ENCODE measurements at regions not wholly inside any gene's neighbourhood (a gene's known extent, or its start where the extent isn't known, plus 50 kb on each side); places are given as distances from the start of the nearest gene placed in this dataset.
"Not testable (repeated sequence)": the region's sequence is repeated elsewhere in the genome, so short reads cannot be mapped to it uniquely, and the experiment has no call there.

DNA sequence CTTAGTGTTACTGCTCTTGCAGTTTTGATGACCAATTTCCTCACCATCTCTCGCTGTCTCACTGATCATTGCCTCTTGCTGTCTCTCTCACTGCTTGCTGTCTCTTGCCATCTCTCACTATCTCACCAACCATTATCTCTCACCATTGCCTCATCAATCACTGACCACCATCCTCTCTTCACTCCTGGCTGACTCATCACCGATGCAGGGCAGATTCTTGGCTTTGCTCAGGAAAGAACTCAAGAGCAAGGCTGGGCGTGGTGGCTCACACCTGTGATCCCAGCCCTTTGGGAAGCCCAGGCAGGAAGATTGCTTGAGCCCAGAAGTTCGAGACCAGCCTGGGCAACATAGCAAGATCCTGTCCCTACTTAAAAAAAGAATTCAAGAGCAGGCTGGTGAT, 66.3 kb upstream of the SYN3 start:
- DNase-seq (ENCODE audit: low read depth) = no peak
- H3K4me3 ChIP-seq (ENCODE audit: control insufficient read depth, low read depth, low read length) = no peak overlapping the region
- TF ChIP-seq, protein P1, sequence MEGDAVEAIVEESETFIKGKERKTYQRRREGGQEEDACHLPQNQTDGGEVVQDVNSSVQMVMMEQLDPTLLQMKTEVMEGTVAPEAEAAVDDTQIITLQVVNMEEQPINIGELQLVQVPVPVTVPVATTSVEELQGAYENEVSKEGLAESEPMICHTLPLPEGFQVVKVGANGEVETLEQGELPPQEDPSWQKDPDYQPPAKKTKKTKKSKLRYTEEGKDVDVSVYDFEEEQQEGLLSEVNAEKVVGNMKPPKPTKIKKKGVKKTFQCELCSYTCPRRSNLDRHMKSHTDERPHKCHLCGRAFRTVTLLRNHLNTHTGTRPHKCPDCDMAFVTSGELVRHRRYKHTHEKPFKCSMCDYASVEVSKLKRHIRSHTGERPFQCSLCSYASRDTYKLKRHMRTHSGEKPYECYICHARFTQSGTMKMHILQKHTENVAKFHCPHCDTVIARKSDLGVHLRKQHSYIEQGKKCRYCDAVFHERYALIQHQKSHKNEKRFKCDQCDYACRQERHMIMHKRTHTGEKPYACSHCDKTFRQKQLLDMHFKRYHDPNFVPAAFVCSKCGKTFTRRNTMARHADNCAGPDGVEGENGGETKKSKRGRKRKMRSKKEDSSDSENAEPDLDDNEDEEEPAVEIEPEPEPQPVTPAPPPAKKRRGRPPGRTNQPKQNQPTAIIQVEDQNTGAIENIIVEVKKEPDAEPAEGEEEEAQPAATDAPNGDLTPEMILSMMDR (conservative IDR thresholded peaks at IDR 0.05; ENCODE audit: control insufficient read depth, insufficient read depth, low read depth, low read length) = no peak

DNA sequence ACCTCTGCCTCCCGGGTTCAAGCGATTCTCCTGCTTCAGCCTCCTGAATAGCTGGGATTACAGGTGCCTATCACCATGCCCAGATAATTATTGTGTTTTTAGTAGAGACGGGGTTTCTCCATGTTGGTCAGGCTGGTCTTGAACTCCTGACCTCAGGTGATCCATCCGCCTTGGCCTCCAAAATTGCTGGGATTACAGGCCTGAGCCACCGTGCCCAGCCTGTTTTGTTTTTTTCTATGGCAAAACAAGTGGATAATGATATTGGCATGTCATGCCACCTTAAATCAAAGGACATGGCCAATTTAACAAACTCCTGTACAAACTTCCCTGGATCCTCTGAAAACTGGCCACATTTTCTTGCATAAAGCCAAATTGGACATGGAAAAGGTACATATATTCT, 64.3 kb upstream of the SYN3 start:
- DNase-seq (ENCODE audit: low read depth); H3K4me3 ChIP-seq (ENCODE audit: control insufficient read depth, low read depth, low read length): not testable (repeated sequence)

DNA sequence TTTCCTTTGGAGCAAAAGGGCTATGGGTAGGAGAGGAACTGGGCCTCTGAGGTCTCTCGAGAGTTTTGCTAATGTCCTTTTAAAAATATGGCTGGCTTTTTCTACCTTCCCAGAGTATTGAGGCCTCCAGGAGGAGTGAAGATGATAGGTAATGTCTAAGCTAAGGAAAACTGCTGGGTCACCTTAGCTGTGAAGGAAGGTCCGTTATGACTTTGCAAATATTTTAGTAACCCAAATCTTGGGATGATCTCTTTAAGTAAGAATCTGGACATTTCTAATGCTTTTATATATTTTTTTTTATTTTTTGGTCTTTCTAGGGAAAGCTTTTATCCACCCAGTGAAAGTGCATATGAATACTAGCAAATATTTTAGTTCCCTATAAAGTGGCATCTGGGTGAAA, 60.9 kb upstream of the SYN3 start:
- no peak overlapping the region for H3K4me3 ChIP-seq (ENCODE audit: control insufficient read depth, low read depth, low read length)
- TF ChIP-seq, protein P1 (conservative IDR thresholded peaks at IDR 0.05; ENCODE audit: control insufficient read depth, insufficient read depth, low read depth, low read length) = no peak
- no peak for DNase-seq (ENCODE audit: low read depth)

DNA sequence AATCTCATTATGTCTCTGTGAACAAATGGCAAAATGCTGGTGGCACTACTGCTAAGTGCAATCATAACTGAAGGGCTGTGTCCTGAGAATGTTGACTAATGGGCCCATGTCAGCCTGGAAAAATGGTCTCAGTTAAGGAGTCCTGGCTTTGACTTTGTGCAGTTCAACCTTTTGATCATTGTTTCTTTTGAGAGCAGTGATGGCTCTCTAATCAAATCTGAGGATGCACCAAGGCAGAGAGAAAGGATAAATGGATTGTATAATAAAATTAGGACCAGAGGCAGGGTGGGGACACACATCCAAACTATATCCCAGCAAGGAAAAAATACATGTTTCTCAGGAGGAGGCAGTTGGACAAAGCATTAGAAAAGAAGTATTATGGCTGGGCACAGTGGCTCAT, 59.6 kb upstream of the SYN3 start:
- no peak for DNase-seq (ENCODE audit: low read depth)

DNA sequence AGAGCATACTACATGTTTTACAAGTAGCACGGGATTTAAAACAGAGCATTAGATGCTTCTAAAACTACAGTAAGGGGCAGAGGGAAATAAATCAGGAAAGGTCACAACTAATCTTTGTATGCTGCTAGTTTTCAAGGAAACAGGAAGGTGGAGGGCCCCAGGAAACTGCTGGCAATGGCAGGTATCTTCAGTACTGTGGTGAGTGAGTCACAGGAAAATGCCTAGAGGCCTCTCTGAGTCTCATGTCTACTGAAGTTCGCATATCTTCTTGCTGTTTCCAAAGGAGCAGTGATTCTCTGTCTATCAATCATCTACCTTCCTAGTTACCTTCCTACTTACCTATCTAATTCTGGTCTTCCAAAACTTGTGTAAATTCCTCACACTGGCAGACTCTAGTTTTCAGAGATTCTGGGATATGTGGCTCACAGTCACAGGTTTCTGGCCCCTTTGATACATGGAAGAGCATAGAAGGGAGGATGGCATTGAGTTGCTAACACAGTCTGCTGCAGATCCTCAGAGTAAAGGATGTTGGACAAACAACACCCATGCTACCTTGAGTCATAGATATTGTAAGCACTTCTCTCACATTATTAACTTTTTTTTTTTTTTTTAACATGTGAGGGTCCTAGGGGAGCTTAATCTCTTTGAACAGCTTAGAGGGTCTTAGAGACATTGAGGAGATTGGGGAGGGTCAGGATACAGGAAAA, 58.8 kb upstream of the SYN3 start:
- no peak for DNase-seq (ENCODE audit: low read depth)
- H3K4me3 ChIP-seq (ENCODE audit: control insufficient read depth, low read depth, low read length) = no peak overlapping the region
- TF ChIP-seq, protein P1 (conservative IDR thresholded peaks at IDR 0.05; ENCODE audit: control insufficient read depth, insufficient read depth, low read depth, low read length) = no peak

More for the DNA sequence above, 59.6 kb upstream of the SYN3 start:
- H3K4me3 ChIP-seq (ENCODE audit: control insufficient read depth, low read depth, low read length) = no peak overlapping the region
- TF ChIP-seq, protein P1 (conservative IDR thresholded peaks at IDR 0.05; ENCODE audit: control insufficient read depth, insufficient read depth, low read depth, low read length) = no peak

DNA sequence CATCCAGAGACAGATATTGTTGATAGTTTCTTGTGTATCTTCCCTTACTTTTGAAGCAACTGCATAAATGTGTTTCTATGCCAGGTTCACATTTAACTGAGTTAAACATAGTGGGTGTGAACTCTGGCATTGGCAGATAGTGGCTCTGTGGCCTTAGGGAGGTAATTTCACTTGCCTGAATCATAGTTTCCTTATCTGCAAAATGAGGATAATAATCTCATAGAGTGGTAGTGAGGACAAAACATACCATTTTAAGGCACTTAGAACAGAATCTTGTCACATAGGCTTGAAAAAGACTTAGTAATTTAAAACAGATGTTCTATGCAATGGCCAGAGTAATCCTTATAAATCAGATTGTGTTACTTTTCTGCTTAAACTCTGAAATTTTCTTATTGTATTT, 56.4 kb upstream of the SYN3 start:
- DNase-seq (ENCODE audit: low read depth) = no peak
- TF ChIP-seq, protein P1 (conservative IDR thresholded peaks at IDR 0.05; ENCODE audit: control insufficient read depth, insufficient read depth, low read depth, low read length) = no peak
- no peak overlapping the region for H3K4me3 ChIP-seq (ENCODE audit: control insufficient read depth, low read depth, low read length)

DNA sequence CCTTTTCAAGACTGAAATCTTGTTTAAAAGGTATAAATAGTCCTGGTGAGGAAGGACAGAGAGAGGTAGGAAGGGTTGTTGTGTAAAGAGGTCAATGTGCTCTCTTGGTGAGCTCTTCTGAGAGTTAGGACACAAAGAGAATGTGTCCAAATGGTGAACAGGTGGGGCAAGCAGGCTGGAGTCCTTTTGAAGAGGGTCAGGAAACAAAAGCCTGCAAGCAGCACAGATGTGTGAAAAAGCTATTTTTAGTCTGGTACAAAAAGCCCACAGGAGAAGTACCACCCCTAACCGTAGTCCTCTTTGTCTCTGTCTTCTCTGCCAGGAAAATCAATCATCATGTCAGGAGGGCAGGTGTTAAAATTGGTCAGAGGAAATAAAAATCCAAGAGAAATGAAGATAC, 54.4 kb upstream of the SYN3 start:
- DNase-seq (ENCODE audit: low read depth) = no peak
- TF ChIP-seq, protein P1 (conservative IDR thresholded peaks at IDR 0.05; ENCODE audit: control insufficient read depth, insufficient read depth, low read depth, low read length) = no peak
- H3K4me3 ChIP-seq (ENCODE audit: control insufficient read depth, low read depth, low read length) = no peak overlapping the region
